ENCODE measurements at regions not wholly inside any gene's neighbourhood (a gene's known extent, or its start where the extent isn't known, plus 50 kb on each side); places are given as distances from the start of the nearest gene placed in this dataset.

DNA sequence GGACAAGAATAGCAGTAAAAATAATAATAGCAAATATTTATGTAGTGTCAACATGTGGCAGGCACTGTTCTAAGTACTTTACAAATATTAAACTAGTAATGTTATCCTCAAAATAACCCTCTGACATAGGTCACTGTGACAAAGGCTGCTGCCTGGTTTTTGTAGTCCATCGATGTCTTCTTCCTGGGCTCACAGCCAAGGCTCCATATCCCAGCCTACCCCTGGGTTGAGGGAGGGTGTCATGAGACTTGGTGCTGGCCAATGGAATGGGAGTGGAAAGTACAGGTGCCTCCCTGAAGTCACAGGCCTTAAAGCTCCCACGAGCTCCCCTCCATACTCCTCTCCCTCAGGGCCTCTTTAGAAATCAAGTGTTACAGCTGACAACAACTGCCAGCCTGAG lies 159.3 kb downstream of the CYRIA start:
- TF ChIP-seq, protein P1, sequence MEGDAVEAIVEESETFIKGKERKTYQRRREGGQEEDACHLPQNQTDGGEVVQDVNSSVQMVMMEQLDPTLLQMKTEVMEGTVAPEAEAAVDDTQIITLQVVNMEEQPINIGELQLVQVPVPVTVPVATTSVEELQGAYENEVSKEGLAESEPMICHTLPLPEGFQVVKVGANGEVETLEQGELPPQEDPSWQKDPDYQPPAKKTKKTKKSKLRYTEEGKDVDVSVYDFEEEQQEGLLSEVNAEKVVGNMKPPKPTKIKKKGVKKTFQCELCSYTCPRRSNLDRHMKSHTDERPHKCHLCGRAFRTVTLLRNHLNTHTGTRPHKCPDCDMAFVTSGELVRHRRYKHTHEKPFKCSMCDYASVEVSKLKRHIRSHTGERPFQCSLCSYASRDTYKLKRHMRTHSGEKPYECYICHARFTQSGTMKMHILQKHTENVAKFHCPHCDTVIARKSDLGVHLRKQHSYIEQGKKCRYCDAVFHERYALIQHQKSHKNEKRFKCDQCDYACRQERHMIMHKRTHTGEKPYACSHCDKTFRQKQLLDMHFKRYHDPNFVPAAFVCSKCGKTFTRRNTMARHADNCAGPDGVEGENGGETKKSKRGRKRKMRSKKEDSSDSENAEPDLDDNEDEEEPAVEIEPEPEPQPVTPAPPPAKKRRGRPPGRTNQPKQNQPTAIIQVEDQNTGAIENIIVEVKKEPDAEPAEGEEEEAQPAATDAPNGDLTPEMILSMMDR (IDR thresholded peaks at IDR 0.05), result no peak
- no peak for TF ChIP-seq POLR2A (IDR thresholded peaks at IDR 0.05)

All from thyroid gland (tissue), 4 donors.